ENCODE measurements at regions not wholly inside any gene's neighbourhood (a gene's known extent, or its start where the extent isn't known, plus 50 kb on each side); places are given as distances from the start of the nearest gene placed in this dataset.

- no peak for TF ChIP-seq REST (IDR thresholded peaks at IDR 0.05; ENCODE audit: unreplicated experiment)
- no peak for TF ChIP-seq CTCF (conservative IDR thresholded peaks at IDR 0.05; ENCODE audit: low read depth in 2 of 2)
- TF ChIP-seq EZH2phosphoT487 (IDR thresholded peaks at IDR 0.05; ENCODE audit: unreplicated experiment), result no peak
- no peak for TF ChIP-seq EZH2 (IDR thresholded peaks at IDR 0.05; ENCODE audit: low read depth, unreplicated experiment)
- TF ChIP-seq POLR2AphosphoS5 (IDR thresholded peaks at IDR 0.05; ENCODE audit: low read depth), result no peak
- TF ChIP-seq CREB1 (CRISPR knock-in tag; IDR thresholded peaks at IDR 0.05; ENCODE audit: low read depth), result no peak
- no peak for TF ChIP-seq JUNB (IDR thresholded peaks at IDR 0.05; ENCODE audit: unreplicated experiment)
- TF ChIP-seq ETS1 (IDR thresholded peaks at IDR 0.05), result no peak
- no peak for TF ChIP-seq NANOG (IDR thresholded peaks at IDR 0.05; ENCODE audit: borderline replicate concordance)
- no peak for TF ChIP-seq ZNF331 (CRISPR knock-in tag; IDR thresholded peaks at IDR 0.05; ENCODE audit: low read depth)
- TF ChIP-seq ZNF114 (CRISPR knock-in tag; IDR thresholded peaks at IDR 0.05), result no peak
- TF ChIP-seq ZNF462 (CRISPR knock-in tag; IDR thresholded peaks at IDR 0.05), result no peak
- no peak for TF ChIP-seq STAT1 (IDR thresholded peaks at IDR 0.05; ENCODE audit: unreplicated experiment)
Measured at GRCh38 chr20:55194947-55195346, 719.6 kb downstream of the DOK5 start.

Data from GM23338 (cell line).